Caco-2 (cell line): ENCODE measurements at regions not wholly inside any gene's neighbourhood (a gene's known extent, or its start where the extent isn't known, plus 50 kb on each side); places are given as distances from the start of the nearest gene placed in this dataset.

Source experiments
- BruUV-seq: library from RNA; stranded (reverse); fragments of 400-500 nt; replicated peaks from 2 replicates; lab custom pipeline; 2021; lab: Mats Ljungman, UMichigan
- CTCF ChIA-PET: fragments of 300-600 bp; sonication (Branson Sonifier 250); formaldehyde crosslinking; loops from one replicate; lab custom pipeline; 2022; ENCODE audit warnings: antibody characterized with exemption; lab: Charles Lee
- POLR2A ChIA-PET: fragments of 300-600 bp; sonication (Branson Sonifier 250); formaldehyde crosslinking; loops from one replicate; lab custom pipeline; 2022; ENCODE audit warnings: antibody characterized with exemption; lab: Charles Lee
- DNase-seq, 2 experiments: peaks; one replicate each; pipeline versions ENCODE4 v3.0.0 to v3.0.0-alpha.2; 2020 to 2022
- H3K27me3 ChIP-seq: replicated peaks from 2 replicates; pipeline ENCODE4 v1.6.0; 2011; ENCODE audit warnings: low read length; ENCODE audit not compliant: control insufficient read depth, insufficient read depth
- H3K36me3 ChIP-seq: 2 replicates; pipeline ENCODE4 v1.5.1; 2011; ENCODE audit warnings: low read length; ENCODE audit not compliant: control insufficient read depth, insufficient read depth
- H3K4me1 ChIP-seq: fragments of 250-450 bp; sonication (Bioruptor Pico); 2 replicates; pipeline ENCODE4 v1.5.1; 2020; ENCODE audit warnings: mild to moderate bottlenecking
- H3K4me3 ChIP-seq: 2 replicates; pipeline ENCODE4 v1.5.1; 2011; ENCODE audit warnings: low read depth, mild to moderate bottlenecking, control low read depth, low read length
- H3K9me3 ChIP-seq: fragments of 250-450 bp; sonication (Bioruptor Pico); 2 replicates; pipeline ENCODE4 v1.5.1; 2020; ENCODE audit warnings: mild to moderate bottlenecking, moderate library complexity
- H3K27ac Mint-ChIP-seq: one replicate; pipeline ENCODE4 v1.8.0; 2022; ENCODE audit warnings: mixed read lengths; ENCODE audit not compliant: unreplicated experiment
- H3K27me3 Mint-ChIP-seq: one replicate; pipeline ENCODE4 v1.8.0; 2022; ENCODE audit warnings: mixed read lengths; ENCODE audit not compliant: insufficient read depth, unreplicated experiment
- H3K36me3 Mint-ChIP-seq: one replicate; pipeline ENCODE4 v1.8.0; 2022; ENCODE audit warnings: mild to moderate bottlenecking, mixed read lengths; ENCODE audit not compliant: insufficient read depth, unreplicated experiment
- H3K4me1 Mint-ChIP-seq: one replicate; pipeline ENCODE4 v1.8.0; 2022; ENCODE audit warnings: low read depth, mixed read lengths; ENCODE audit not compliant: unreplicated experiment
- H3K4me3 Mint-ChIP-seq: one replicate; pipeline ENCODE4 v1.8.0; 2022; ENCODE audit warnings: mild to moderate bottlenecking, moderate library complexity, mixed read lengths; ENCODE audit not compliant: unreplicated experiment
- H3K9me3 Mint-ChIP-seq: one replicate; pipeline ENCODE4 v1.8.0; 2022; ENCODE audit warnings: mixed read lengths; ENCODE audit not compliant: unreplicated experiment
- CTCF ChIP-seq, 2 experiments: fragments of 200-600 bp in 1 of 2; IDR thresholded peaks; 1 replicate in 1 of 2; 2 replicates in 1 of 2; pipeline versions ENCODE4 v1.5.1 to v1.8.0; 2011 to 2022; ENCODE audit warnings: antibody characterized with exemption in 1 of 2, control low read depth in 1 of 2, inconsistent platforms in 1 of 2, low read depth in 1 of 2, low read length in 1 of 2, mild to moderate bottlenecking in 1 of 2, moderate library complexity in 1 of 2; ENCODE audit not compliant: insufficient read depth in 1 of 2, severe bottlenecking in 1 of 2, unreplicated experiment in 1 of 2
- intact Hi-C: fragments of 100-400 bp; cut with micrococcal nuclease; formaldehyde crosslinking; loops from one replicate; pipeline ENCODE4 v1.10.0; 2022; ENCODE audit not compliant: unreplicated experiment

- TF ChIP-seq CTCF (IDR thresholded peaks at IDR 0.05; ENCODE audit: insufficient read depth in 1 of 2, low read depth in 1 of 2, low read length in 1 of 2, severe bottlenecking in 1 of 2, unreplicated experiment in 1 of 2), result no peak
- Histone ChIP-seq H3K27me3 (no peaks in the 10 kb centered on the region), H3K9me3 (no peaks in the 10 kb centered on the region), H3K4me3 (no peak overlapping the region), H3K4me1 (peaks cover 4% of the 10 kb centered on the region), H3K36me3 (no peaks in the 10 kb centered on the region)
- POLR2A ChIA-PET, result no interaction called here
- Mint-ChIP-seq H3K4me1 (peaks cover under 1% of the 10 kb centered on the region), H3K27ac (no peak overlapping the region), H3K9me3 (no peaks in the 10 kb centered on the region), H3K4me3 (no peak overlapping the region), H3K27me3 (no peaks in the 10 kb centered on the region), H3K36me3 (no peaks in the 10 kb centered on the region)
- intact Hi-C loops, result no loop called here
- BruUV-seq, result no TSS peak
- CTCF ChIA-PET, result interaction anchor here (0.7 kb wide), 1 partner anchor 7 kb away, joined by 3 read pairs; no protein-coding TSS in a partner anchor
- no peak for DNase-seq
These were observed 122.5 kb upstream of the KCNJ15 start for GRCh38 chr21:38134084-38134873.

- no peak overlapping the region for H3K27ac Mint-ChIP-seq
- POLR2A ChIA-PET, result no interaction called here
- H3K4me3 Mint-ChIP-seq, result no peak overlapping the region
- peaks cover 8% of the 10 kb centered on the region for H3K9me3 Mint-ChIP-seq
- H3K27me3 ChIP-seq, result no peaks in the 10 kb centered on the region
- no peaks in the 10 kb centered on the region for H3K36me3 ChIP-seq
- DNase-seq, result no peak
- peaks cover 10% of the 10 kb centered on the region for H3K4me1 Mint-ChIP-seq
- no peak for TF ChIP-seq CTCF (IDR thresholded peaks at IDR 0.05; ENCODE audit: insufficient read depth in 1 of 2, low read depth in 1 of 2, low read length in 1 of 2, severe bottlenecking in 1 of 2, unreplicated experiment in 1 of 2)
- H3K4me1 ChIP-seq, result peaks cover 12% of the 10 kb centered on the region
- CTCF ChIA-PET, result no interaction called here
- intact Hi-C loops, result no loop called here
- BruUV-seq, result no TSS peak
- 0 out of 2 replicates have a peak, but pooled peaks cover 4% of the 10 kb centered on the region for H3K9me3 ChIP-seq
- no peaks in the 10 kb centered on the region for H3K27me3 Mint-ChIP-seq
- no peaks in the 10 kb centered on the region for H3K36me3 Mint-ChIP-seq
- no peak overlapping the region for H3K4me3 ChIP-seq
These were observed 120.6 kb upstream of the KCNJ15 start for GRCh38 chr21:38136201-38136600.

- no TSS peak for BruUV-seq
- TF ChIP-seq CTCF (IDR thresholded peaks at IDR 0.05; ENCODE audit: insufficient read depth in 1 of 2, low read depth in 1 of 2, low read length in 1 of 2, severe bottlenecking in 1 of 2, unreplicated experiment in 1 of 2), result no peak
- 0 out of 2 replicates have a peak, but pooled peaks cover 4% of the 10 kb centered on the region for H3K9me3 ChIP-seq
- peaks cover 12% of the 10 kb centered on the region for H3K4me1 ChIP-seq
- Mint-ChIP-seq H3K4me1 (peaks cover 10% of the 10 kb centered on the region), H3K27me3 (no peaks in the 10 kb centered on the region), H3K27ac (no peak overlapping the region), H3K4me3 (no peak overlapping the region), H3K9me3 (peaks cover 8% of the 10 kb centered on the region), H3K36me3 (no peaks in the 10 kb centered on the region)
- H3K36me3 ChIP-seq, result no peaks in the 10 kb centered on the region
- ChIA-PET CTCF (no interaction called here), POLR2A (no interaction called here)
- no peak overlapping the region for H3K4me3 ChIP-seq
- no peaks in the 10 kb centered on the region for H3K27me3 ChIP-seq
- DNase-seq, result peak; percentile 69 to 73
- intact Hi-C loops, result no loop called here
These were observed 117.2 kb upstream of the KCNJ15 start for GRCh38 chr21:38139380-38140168.
